ENCODE measurements at regions not wholly inside any gene's neighbourhood (a gene's known extent, or its start where the extent isn't known, plus 50 kb on each side); places are given as distances from the start of the nearest gene placed in this dataset.

- Histone ChIP-seq H3K56ac (replicated peaks; ENCODE audit: insufficient read length, low read depth, low read length) (no peak overlapping the region), H4K20me1 (replicated peaks in 1 of 2; ENCODE audit: control insufficient read depth in 1 of 2, insufficient read depth in 2 of 2, low read length in 2 of 2) (no peaks in the 10 kb centered on the region), H4K5ac (ENCODE audit: insufficient read length, low read depth, low read length) (no peak overlapping the region), H3K79me1 (ENCODE audit: low read depth, low read length) (no peaks in the 10 kb centered on the region), H3K4me3 (ENCODE audit: extremely low read depth in 1 of 4, insufficient read depth in 2 of 4, low read depth in 3 of 4, low read length in 4 of 4) (no peak overlapping the region), H3K27me3 (replicated peaks in 1 of 4; ENCODE audit: control insufficient read depth in 3 of 4, extremely low read depth in 1 of 4, insufficient read depth in 3 of 4, low read length in 3 of 4) (no peaks in the 10 kb centered on the region), H3K4ac (replicated peaks; ENCODE audit: insufficient read length, low read depth, low read length) (no peak overlapping the region), H3K79me2 (ENCODE audit: control insufficient read depth in 1 of 2, insufficient read depth in 2 of 2, low read length in 2 of 2) (no peaks in the 10 kb centered on the region), H2BK15ac (ENCODE audit: low read length) (no peak overlapping the region), H3K23me2 (ENCODE audit: low read depth, low read length) (no peaks in the 10 kb centered on the region), H3K36me3 (ENCODE audit: control insufficient read depth in 2 of 4, insufficient read depth in 4 of 4, low read length in 3 of 4) (no peaks in the 10 kb centered on the region), H2BK12ac (ENCODE audit: low read depth, low read length) (no peak overlapping the region), H4K8ac (ENCODE audit: extremely low read depth, insufficient read depth, low read length) (no peak overlapping the region), H3K27ac (ENCODE audit: low read depth, low read length) (no peak overlapping the region), H4K91ac (replicated peaks; ENCODE audit: insufficient read length, low read length) (no peak overlapping the region), H2BK20ac (ENCODE audit: low read length) (no peak overlapping the region), H3K23ac (ENCODE audit: insufficient read length) (no peak overlapping the region), H3K9me3 (ENCODE audit: insufficient read depth in 2 of 2, low read depth in 1 of 2, low read length in 1 of 2) (no peaks in the 10 kb centered on the region), H2BK5ac (ENCODE audit: low read depth, low read length) (no peak overlapping the region), H2AFZ (ENCODE audit: low read length) (no peak overlapping the region), H2AK5ac (ENCODE audit: low read depth, low read length) (no peak overlapping the region), H3K9ac (replicated peaks in 1 of 4; ENCODE audit: extremely low read depth in 1 of 4, low read depth in 3 of 4, low read length in 3 of 4) (no peak overlapping the region), H3K4me1 (replicated peaks in 1 of 4; ENCODE audit: control insufficient read depth in 3 of 4, insufficient read depth in 4 of 4, low read length in 3 of 4) (no peaks in the 10 kb centered on the region), H2BK120ac (replicated peaks; ENCODE audit: low read depth, low read length) (no peak overlapping the region), H3K4me2 (ENCODE audit: insufficient read depth in 1 of 2, low read depth in 2 of 2, low read length in 2 of 2) (no peak overlapping the region), H3K18ac (ENCODE audit: extremely low read depth, low read length) (no peak overlapping the region), H3K14ac (ENCODE audit: insufficient read length) (no peak overlapping the region)
- 92% methylated on average over 1 of the region's 1 CpG; no CpG with 5 or more reads in 1 of the 2 experiments for WGBS, 2 experiments (ENCODE audit: extremely low coverage in 1 of 2, insufficient coverage in 1 of 2, insufficient read length in 1 of 2, insufficient replicate concordance in 2 of 2, low coverage in 1 of 2, low lambda C conversion rate in 2 of 2, missing lambda C conversion rate in 1 of 2)
- POLR2A ChIA-PET (ENCODE audit: partially characterized antibody), result no interaction called here
- DNase-seq (ENCODE audit: low read depth in 1 of 2, low spot score in 2 of 2) (no peak), FAIRE-seq (no peak)
- CTCF ChIA-PET (ENCODE audit: partially characterized antibody), result no interaction called here
- no peak for TF ChIP-seq SIX5 (IDR thresholded peaks at IDR 0.05; ENCODE audit: low read depth, low read length)
- no peak for TF ChIP-seq TEAD4 (IDR thresholded peaks at IDR 0.05; ENCODE audit: low read depth, low read length)
- no peak for TF ChIP-seq CEBPB (IDR thresholded peaks at IDR 0.05; ENCODE audit: low read depth, low read length)
- TF ChIP-seq GTF2F1 (IDR thresholded peaks at IDR 0.05; ENCODE audit: borderline replicate concordance, low read depth, low read length), result no peak
- no peak for TF ChIP-seq HDAC6 (IDR thresholded peaks at IDR 0.05; ENCODE audit: low read depth, low read length)
- no peak for TF ChIP-seq SAP30 (IDR thresholded peaks at IDR 0.05; ENCODE audit: insufficient read depth, insufficient replicate concordance, low read length)
- no peak for TF ChIP-seq EP300 (IDR thresholded peaks at IDR 0.05; ENCODE audit: borderline replicate concordance in 1 of 2, low read depth in 2 of 2, low read length in 2 of 2)
- no peak for TF ChIP-seq SUZ12 (IDR thresholded peaks at IDR 0.05; ENCODE audit: low read length)
- no peak for TF ChIP-seq NRF1 (IDR thresholded peaks at IDR 0.05; ENCODE audit: low read depth, low read length)
- no peak for TF ChIP-seq TBP (IDR thresholded peaks at IDR 0.05; ENCODE audit: low read depth, low read length)
- TF ChIP-seq RBBP5 (IDR thresholded peaks at IDR 0.05; ENCODE audit: borderline replicate concordance, low read depth, low read length), result no peak
- TF ChIP-seq JUND (IDR thresholded peaks at IDR 0.05; ENCODE audit: low read length), result no peak
- TF ChIP-seq KDM4A (IDR thresholded peaks at IDR 0.05; ENCODE audit: low read depth, low read length, severe bottlenecking), result no peak
- no peak for TF ChIP-seq ATF3 (IDR thresholded peaks at IDR 0.05; ENCODE audit: insufficient read depth, low read depth, low read length)
- TF ChIP-seq SP2 (IDR thresholded peaks at IDR 0.05; ENCODE audit: low read length), result no peak
- no peak for TF ChIP-seq CHD1 (IDR thresholded peaks at IDR 0.05; ENCODE audit: low read depth, low read length)
These were observed 322.4 kb downstream of the MAN2A1 start for GRCh38 chr5:110012145-110012544.
